IMR-90 (cell line): ENCODE measurements at regions not wholly inside any gene's neighbourhood (a gene's known extent, or its start where the extent isn't known, plus 50 kb on each side); places are given as distances from the start of the nearest gene placed in this dataset.

Source experiments
- ATAC-seq: fragments of 200-7000 bp; cut with Tn5 transposase; 2 replicates; pipeline ENCODE4 v1.9.1; 2020; ENCODE audit warnings: low read depth, mild to moderate bottlenecking, moderate library complexity
- BruUV-seq: library from RNA; stranded (reverse); fragments of 400-500 nt; replicated peaks from 2 replicates; lab custom pipeline; 2021; lab: Mats Ljungman, UMichigan
- CTCF ChIA-PET: fragments of 300-600 bp; formaldehyde crosslinking; extraction: SDS; loops from one replicate; lab custom pipeline; 2021; ENCODE audit warnings: antibody characterized with exemption; lab: Yijun Ruan, JAX
- POLR2A ChIA-PET: fragments of 300-600 bp; sonication (Branson Sonifier 250); formaldehyde crosslinking; loops from one replicate; lab custom pipeline; 2022; ENCODE audit warnings: antibody characterized with exemption; ENCODE audit not compliant: unreplicated experiment; lab: Charles Lee
- DNase-seq: peaks from one replicate; pipeline ENCODE4 v3.0.0; 2013
- H2AFZ ChIP-seq: replicated peaks from 2 replicates; pipeline ENCODE3; 2013; ENCODE audit warnings: low read length, mild to moderate bottlenecking; ENCODE audit not compliant: poor library complexity
- H2AK5ac ChIP-seq: 2 replicates; pipeline ENCODE4 v1.6.1; 2013; ENCODE audit warnings: low read depth, low read length, inconsistent platforms
- H2AK9ac ChIP-seq: replicated peaks from 2 replicates; pipeline ENCODE3; 2013; ENCODE audit warnings: mild to moderate bottlenecking, low read depth, low read length, moderate library complexity; ENCODE audit not compliant: poor library complexity
- H2BK120ac ChIP-seq: 2 replicates; pipeline ENCODE4 v1.6.1; 2013; ENCODE audit warnings: low read depth, low read length, inconsistent platforms
- H2BK15ac ChIP-seq: 3 replicates; pipeline ENCODE4 v1.6.1; 2013; ENCODE audit warnings: low read depth, low read length, inconsistent platforms
- H2BK20ac ChIP-seq: 2 replicates; pipeline ENCODE4 v1.6.1; 2013; ENCODE audit warnings: low read depth, mild to moderate bottlenecking, inconsistent platforms, low read length, moderate library complexity
- H2BK5ac ChIP-seq: 2 replicates; pipeline ENCODE4 v1.6.1; 2013; ENCODE audit warnings: mild to moderate bottlenecking, low read depth, low read length, inconsistent platforms; ENCODE audit not compliant: poor library complexity, severe bottlenecking
- H3K14ac ChIP-seq: replicated peaks from 2 replicates; pipeline ENCODE4 v1.6.1; 2013; ENCODE audit warnings: low read depth, low read length, inconsistent platforms
- H3K18ac ChIP-seq: 2 replicates; pipeline ENCODE4 v1.6.1; 2013; ENCODE audit warnings: low read depth, low read length, control low read depth
- H3K23ac ChIP-seq: 2 replicates; pipeline ENCODE4 v1.6.1; 2013; ENCODE audit warnings: low read depth, low read length, inconsistent platforms
- H3K27ac ChIP-seq: 2 replicates; pipeline ENCODE4 v1.5.1; 2013; ENCODE audit warnings: mild to moderate bottlenecking, control low read depth, low read length; ENCODE audit not compliant: insufficient read depth
- H3K27me3 ChIP-seq: 2 replicates; pipeline ENCODE4 v1.6.1; 2013; ENCODE audit warnings: low read length; ENCODE audit not compliant: control insufficient read depth, insufficient read depth
- H3K36me3 ChIP-seq: 2 replicates; pipeline ENCODE4 v1.6.1; 2013; ENCODE audit warnings: low read length, mixed read lengths; ENCODE audit not compliant: control insufficient read depth, insufficient read depth
- H3K4ac ChIP-seq: 2 replicates; pipeline ENCODE4 v1.6.1; 2013; ENCODE audit warnings: low read depth, low read length, inconsistent platforms
- H3K4me1 ChIP-seq: 2 replicates; pipeline ENCODE4 v1.6.1; 2013; ENCODE audit warnings: low read length, mixed read lengths; ENCODE audit not compliant: control insufficient read depth, insufficient read depth
- H3K4me2 ChIP-seq: 2 replicates; pipeline ENCODE4 v1.6.1; 2013; ENCODE audit warnings: low read depth, mild to moderate bottlenecking, control low read depth, low read length, moderate library complexity
- H3K4me3 ChIP-seq: 2 replicates; pipeline ENCODE4 v1.5.1; 2013; ENCODE audit warnings: low read depth, mild to moderate bottlenecking, control low read depth, low read length, moderate library complexity; ENCODE audit not compliant: insufficient read depth
- H3K56ac ChIP-seq: 2 replicates; pipeline ENCODE4 v1.6.1; 2013; ENCODE audit warnings: low read length, inconsistent platforms; ENCODE audit not compliant: insufficient read depth; ENCODE audit errors: extremely low read depth
- H3K79me1 ChIP-seq, 2 experiments: 2 replicates each; pipeline ENCODE4 v1.6.1; 2013; ENCODE audit warnings: low read length in 2 of 2, inconsistent platforms in 1 of 2, low read depth in 1 of 2
- H3K9ac ChIP-seq: 2 replicates; pipeline ENCODE4 v1.6.1; 2013; ENCODE audit warnings: low read depth, low read length, control low read depth
- H3K9me1 ChIP-seq: 2 replicates; pipeline ENCODE4 v1.6.1; 2013; ENCODE audit warnings: low read length, inconsistent platforms; ENCODE audit not compliant: insufficient read depth
- H3K9me3 ChIP-seq: 2 replicates; pipeline ENCODE4 v1.6.1; 2013; ENCODE audit warnings: low read length; ENCODE audit not compliant: control insufficient read depth, insufficient read depth
- H4K20me1 ChIP-seq: 2 replicates; pipeline ENCODE4 v1.6.1; 2013; ENCODE audit warnings: low read length, inconsistent platforms; ENCODE audit not compliant: insufficient read depth
- H4K5ac ChIP-seq: 2 replicates; pipeline ENCODE4 v1.6.1; 2013; ENCODE audit warnings: mild to moderate bottlenecking, low read depth, low read length, control low read depth
- H4K8ac ChIP-seq, 2 experiments: 2 replicates each; pipeline ENCODE4 v1.6.1; 2013; ENCODE audit warnings: low read depth in 2 of 2, low read length in 2 of 2, control low read depth in 1 of 2, inconsistent platforms in 1 of 2
- H4K91ac ChIP-seq: 2 replicates; pipeline ENCODE4 v1.6.1; 2013; ENCODE audit warnings: low read depth, low read length, inconsistent platforms; ENCODE audit not compliant: insufficient read depth
- CEBPB ChIP-seq: IDR thresholded peaks from 2 replicates; pipeline ENCODE4 v1.6.1; 2012; ENCODE audit warnings: low read depth, low read length, improper control_type of control experiment
- FOS ChIP-seq: fragments of 150-350 bp; IDR thresholded peaks from 2 replicates; pipeline ENCODE4 v1.6.1; 2016; ENCODE audit warnings: low read depth, low read length
- MAFK ChIP-seq: IDR thresholded peaks from 2 replicates; pipeline ENCODE4 v1.6.1; 2012; ENCODE audit warnings: low read depth, low read length, improper control_type of control experiment
- MAZ ChIP-seq: IDR thresholded peaks from 2 replicates; pipeline ENCODE4 v1.6.1; 2012; ENCODE audit warnings: low read depth, mild to moderate bottlenecking, low read length, improper control_type of control experiment, moderate library complexity, borderline replicate concordance
- MXI1 ChIP-seq: IDR thresholded peaks from 2 replicates; pipeline ENCODE4 v1.6.1; 2012; ENCODE audit warnings: low read depth, mild to moderate bottlenecking, low read length, moderate library complexity, borderline replicate concordance
- NFE2L2 ChIP-seq: fragments of 150-350 bp; IDR thresholded peaks from 2 replicates; pipeline ENCODE4 v1.6.1; 2016; ENCODE audit warnings: low read depth, mild to moderate bottlenecking, low read length
- RAD21 ChIP-seq: IDR thresholded peaks from 2 replicates; pipeline ENCODE4 v1.6.1; 2012; ENCODE audit warnings: low read length, improper control_type of control experiment
- RCOR1 ChIP-seq: IDR thresholded peaks from 2 replicates; pipeline ENCODE4 v1.6.1; 2012; ENCODE audit warnings: mild to moderate bottlenecking, low read length, improper control_type of control experiment; ENCODE audit not compliant: insufficient replicate concordance
- RFX5 ChIP-seq: IDR thresholded peaks from 2 replicates; pipeline ENCODE4 v1.8.0; 2012; ENCODE audit warnings: low read depth, mild to moderate bottlenecking, low read length, moderate library complexity
- SMC3 ChIP-seq: fragments of 150-350 bp; IDR thresholded peaks from 2 replicates; pipeline ENCODE4 v1.6.1; 2016; ENCODE audit warnings: low read depth, mild to moderate bottlenecking, antibody characterized with exemption, low read length, moderate library complexity
- WGBS, 2 experiments: methylation state at CpG; one replicate each; pipeline versions ENCODE4 v1.1.5 to v1.1.7; 2013; ENCODE audit warnings: missing lambda C conversion rate in 2 of 2; ENCODE audit not compliant: insufficient read length in 1 of 2; ENCODE audit errors: extremely low coverage in 2 of 2; 5-methylcytosine and 5-hydroxymethylcytosine counted together
- dilution Hi-C: fragments of 300-500 bp; cut with HindIII; formaldehyde crosslinking; loops from one replicate; pipeline ENCODE4 v1.14.3; 2018; ENCODE audit warnings: low sequenced_read_pairs; ENCODE audit not compliant: unreplicated experiment
- in situ Hi-C: fragments of 300-500 bp; cut with MboI; formaldehyde crosslinking; loops from 3 replicates; pipeline ENCODE4 v1.14.3; 2019; ENCODE audit warnings: low sequenced_read_pairs, inconsistent platforms, mixed read lengths
- intact Hi-C: fragments of 100-400 bp; cut with micrococcal nuclease; formaldehyde crosslinking; loops from 2 replicates; pipeline ENCODE4 v1.10.0; 2022
- TF ChIP-seq, protein P1 (sequence below): fragments of 150-350 bp; IDR thresholded peaks from 2 replicates; pipeline ENCODE4 v1.6.1; 2017; ENCODE audit warnings: mild to moderate bottlenecking, antibody characterized with exemption, low read length, low read depth

DNA sequence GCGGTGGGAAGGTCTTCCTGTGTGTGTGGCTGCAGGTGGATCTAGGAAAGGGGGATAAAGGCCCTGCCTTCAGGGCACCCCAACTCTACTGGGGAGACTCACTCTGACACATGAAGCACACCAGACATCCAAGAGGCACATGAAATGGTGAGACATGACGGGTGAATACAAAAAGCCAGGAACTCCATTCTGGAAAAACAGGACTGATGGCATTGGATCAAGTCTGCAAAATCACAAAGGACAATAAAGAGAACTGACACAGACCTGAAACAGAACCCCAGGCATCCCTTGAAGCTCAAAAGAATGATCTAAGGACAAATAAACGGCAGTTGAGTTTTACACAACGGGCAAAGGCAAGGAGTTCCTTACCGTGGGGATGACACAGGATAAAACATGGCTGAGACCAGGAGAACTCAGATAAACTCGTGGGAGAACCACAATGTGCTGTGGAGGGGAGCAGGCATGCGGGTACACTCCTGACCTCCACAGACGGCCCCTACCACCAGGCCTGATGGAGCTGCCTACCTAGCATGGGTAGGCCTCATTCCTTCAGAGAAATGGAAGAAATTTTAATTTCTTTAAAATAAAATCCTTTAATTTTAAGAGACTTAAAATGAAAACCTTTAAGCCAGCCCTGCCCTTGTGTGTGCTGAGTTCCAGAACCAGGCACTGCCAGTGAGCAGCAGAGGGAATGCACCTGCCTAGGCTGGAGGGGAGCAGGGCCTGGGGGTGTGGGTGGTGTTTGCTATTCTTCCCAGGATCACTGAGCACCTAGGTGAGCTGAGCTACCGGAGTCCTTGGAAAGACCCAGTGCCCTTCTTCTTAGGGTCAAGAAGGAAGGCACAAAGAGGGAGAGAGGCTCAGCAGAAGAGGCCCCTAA lies 100.1 kb downstream of the SINHCAF start:
- Histone ChIP-seq H2AK9ac (no peak overlapping the region), H3K27me3 (peaks cover 19% of the 10 kb centered on the region), H2BK15ac (no peak overlapping the region), H3K9ac (no peak overlapping the region), H2BK5ac (no peak overlapping the region), H3K56ac (no peak overlapping the region), H4K5ac (no peak overlapping the region), H3K4me2 (no peak overlapping the region), H3K9me3 (no peaks in the 10 kb centered on the region), H2AK5ac (no peak overlapping the region), H3K14ac (no peak overlapping the region), H3K23ac (no peak overlapping the region), H2BK120ac (no peak overlapping the region), H3K9me1 (no peaks in the 10 kb centered on the region), H3K79me1 (no peaks in the 10 kb centered on the region), H3K27ac (no peak overlapping the region), H2AFZ (no peak overlapping the region), H4K8ac (no peak overlapping the region), H4K91ac (no peak overlapping the region), H3K18ac (no peak overlapping the region), H3K4me3 (no peak overlapping the region), H3K36me3 (no peaks in the 10 kb centered on the region), H3K4ac (no peak overlapping the region), H4K20me1 (no peaks in the 10 kb centered on the region), H3K4me1 (no peaks in the 10 kb centered on the region), H2BK20ac (no peak overlapping the region)
- DNase-seq (no peak), ATAC-seq (no peak)
- WGBS, 2 experiments, result no CpG with 5 or more reads among the region's 9 CpGs
- dilution Hi-C loops (no loop called here), intact Hi-C loops (no loop called here), in situ Hi-C loops (no loop called here)
- TF ChIP-seq RCOR1, result no peak
- TF ChIP-seq CEBPB, result no peak
- TF ChIP-seq RFX5, result no peak
- TF ChIP-seq SMC3, result no peak
- TF ChIP-seq NFE2L2, result no peak
- no peak for TF ChIP-seq MAZ
- TF ChIP-seq, protein P1, sequence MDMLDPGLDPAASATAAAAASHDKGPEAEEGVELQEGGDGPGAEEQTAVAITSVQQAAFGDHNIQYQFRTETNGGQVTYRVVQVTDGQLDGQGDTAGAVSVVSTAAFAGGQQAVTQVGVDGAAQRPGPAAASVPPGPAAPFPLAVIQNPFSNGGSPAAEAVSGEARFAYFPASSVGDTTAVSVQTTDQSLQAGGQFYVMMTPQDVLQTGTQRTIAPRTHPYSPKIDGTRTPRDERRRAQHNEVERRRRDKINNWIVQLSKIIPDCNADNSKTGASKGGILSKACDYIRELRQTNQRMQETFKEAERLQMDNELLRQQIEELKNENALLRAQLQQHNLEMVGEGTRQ, result no peak
- TF ChIP-seq FOS, result no peak
- no peak for TF ChIP-seq MXI1
- no peak for TF ChIP-seq MAFK
- no peak for TF ChIP-seq RAD21
- POLR2A ChIA-PET, result no interaction called here
- CTCF ChIA-PET, result no interaction called here
- no TSS peak for BruUV-seq
